ENCODE measurements at regions not wholly inside any gene's neighbourhood (a gene's known extent, or its start where the extent isn't known, plus 50 kb on each side); places are given as distances from the start of the nearest gene placed in this dataset.

- TF ChIP-seq, protein P1, sequence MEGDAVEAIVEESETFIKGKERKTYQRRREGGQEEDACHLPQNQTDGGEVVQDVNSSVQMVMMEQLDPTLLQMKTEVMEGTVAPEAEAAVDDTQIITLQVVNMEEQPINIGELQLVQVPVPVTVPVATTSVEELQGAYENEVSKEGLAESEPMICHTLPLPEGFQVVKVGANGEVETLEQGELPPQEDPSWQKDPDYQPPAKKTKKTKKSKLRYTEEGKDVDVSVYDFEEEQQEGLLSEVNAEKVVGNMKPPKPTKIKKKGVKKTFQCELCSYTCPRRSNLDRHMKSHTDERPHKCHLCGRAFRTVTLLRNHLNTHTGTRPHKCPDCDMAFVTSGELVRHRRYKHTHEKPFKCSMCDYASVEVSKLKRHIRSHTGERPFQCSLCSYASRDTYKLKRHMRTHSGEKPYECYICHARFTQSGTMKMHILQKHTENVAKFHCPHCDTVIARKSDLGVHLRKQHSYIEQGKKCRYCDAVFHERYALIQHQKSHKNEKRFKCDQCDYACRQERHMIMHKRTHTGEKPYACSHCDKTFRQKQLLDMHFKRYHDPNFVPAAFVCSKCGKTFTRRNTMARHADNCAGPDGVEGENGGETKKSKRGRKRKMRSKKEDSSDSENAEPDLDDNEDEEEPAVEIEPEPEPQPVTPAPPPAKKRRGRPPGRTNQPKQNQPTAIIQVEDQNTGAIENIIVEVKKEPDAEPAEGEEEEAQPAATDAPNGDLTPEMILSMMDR (IDR thresholded peaks at IDR 0.05) = no peak
- no peaks in the 10 kb centered on the region for H3K27me3 Mint-ChIP-seq (ENCODE audit: insufficient read depth)
- no peak overlapping the region for H3K27ac Mint-ChIP-seq
- DNase-seq = no peak
- peaks cover 15% of the 10 kb centered on the region for H3K9me3 Mint-ChIP-seq
- H3K4me1 Mint-ChIP-seq (ENCODE audit: low read depth) = peaks cover 79% of the 10 kb centered on the region
- no peak overlapping the region for H3K4me3 Mint-ChIP-seq
- peaks cover 30% of the 10 kb centered on the region for H3K36me3 Mint-ChIP-seq (ENCODE audit: low read depth)
Measured at GRCh38 chr6:140176306-140176705, 801.9 kb upstream of the CITED2 start.

- Mint-ChIP-seq H3K27ac (peak overlapping the region; percentile 38; the same call in 1 of the 2 replicates), H3K4me1 (ENCODE audit: low read depth) (peaks cover 75% of the 10 kb centered on the region)
- DNase-seq = no peak
Measured at GRCh38 chr6:140175486-140175885, 801.0 kb upstream of the CITED2 start.

DNA sequence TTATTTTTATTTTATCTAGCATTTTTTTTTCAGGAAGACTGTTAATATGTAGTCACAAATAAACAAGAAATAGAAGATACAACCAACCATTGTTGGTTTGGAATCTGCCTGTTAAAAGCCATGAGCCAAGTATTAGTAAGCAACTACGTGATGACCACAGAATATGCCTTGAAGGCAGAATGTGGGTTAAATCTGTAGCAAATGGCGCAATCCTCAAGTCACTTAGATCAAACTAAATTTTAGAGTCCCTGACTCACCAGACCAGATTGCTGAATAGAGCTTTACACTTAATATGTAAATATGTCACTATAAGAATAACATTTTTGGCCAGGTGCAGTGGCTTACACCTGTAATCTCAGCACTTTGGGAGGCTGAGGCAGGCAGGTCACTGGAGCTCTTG, 800.1 kb upstream of the CITED2 start:
- no peaks in the 10 kb centered on the region for H3K27me3 Mint-ChIP-seq (ENCODE audit: insufficient read depth)
- peak overlapping the region; percentile 70 for H3K27ac Mint-ChIP-seq
- peaks cover 25% of the 10 kb centered on the region for H3K36me3 Mint-ChIP-seq (ENCODE audit: low read depth)
- H3K9me3 Mint-ChIP-seq = peaks cover 23% of the 10 kb centered on the region
- H3K4me1 Mint-ChIP-seq (ENCODE audit: low read depth) = peaks cover 73% of the 10 kb centered on the region
- TF ChIP-seq, protein P1 (IDR thresholded peaks at IDR 0.05) = no peak
- peak overlapping the region; percentile 64 for H3K4me3 Mint-ChIP-seq
- DNase-seq = peak; percentile 98

More at GRCh38 chr6:140175486-140175885, 801.0 kb upstream of the CITED2 start:
- Mint-ChIP-seq H3K27me3 (ENCODE audit: insufficient read depth) (no peaks in the 10 kb centered on the region), H3K36me3 (ENCODE audit: low read depth) (peaks cover 26% of the 10 kb centered on the region), H3K4me3 (no peak overlapping the region), H3K9me3 (peaks cover 17% of the 10 kb centered on the region)
- TF ChIP-seq, protein P1 (IDR thresholded peaks at IDR 0.05) = no peak

GRCh38 chr6:140168365-140168764, 793.9 kb upstream of the CITED2 start:
- TF ChIP-seq, protein P1 (IDR thresholded peaks at IDR 0.05) = no peak
- DNase-seq = no peak
- Mint-ChIP-seq H3K27me3 (ENCODE audit: insufficient read depth) (no peaks in the 10 kb centered on the region), H3K4me1 (ENCODE audit: low read depth) (peaks cover 19% of the 10 kb centered on the region), H3K27ac (no peak overlapping the region), H3K9me3 (peaks cover 23% of the 10 kb centered on the region), H3K36me3 (ENCODE audit: low read depth) (peaks cover 25% of the 10 kb centered on the region), H3K4me3 (no peak overlapping the region)

GRCh38 chr6:140160909-140161308, 786.5 kb upstream of the CITED2 start:
- Mint-ChIP-seq H3K36me3 (ENCODE audit: low read depth) (peaks cover 12% of the 10 kb centered on the region), H3K27me3 (ENCODE audit: insufficient read depth) (no peaks in the 10 kb centered on the region), H3K9me3 (0 out of 2 replicates have a peak, but pooled peaks cover 4% of the 10 kb centered on the region), H3K4me3 (no peak overlapping the region), H3K4me1 (ENCODE audit: low read depth) (no peaks in the 10 kb centered on the region), H3K27ac (no peak overlapping the region)
- DNase-seq = no peak
- TF ChIP-seq, protein P1 (IDR thresholded peaks at IDR 0.05) = no peak

DNA sequence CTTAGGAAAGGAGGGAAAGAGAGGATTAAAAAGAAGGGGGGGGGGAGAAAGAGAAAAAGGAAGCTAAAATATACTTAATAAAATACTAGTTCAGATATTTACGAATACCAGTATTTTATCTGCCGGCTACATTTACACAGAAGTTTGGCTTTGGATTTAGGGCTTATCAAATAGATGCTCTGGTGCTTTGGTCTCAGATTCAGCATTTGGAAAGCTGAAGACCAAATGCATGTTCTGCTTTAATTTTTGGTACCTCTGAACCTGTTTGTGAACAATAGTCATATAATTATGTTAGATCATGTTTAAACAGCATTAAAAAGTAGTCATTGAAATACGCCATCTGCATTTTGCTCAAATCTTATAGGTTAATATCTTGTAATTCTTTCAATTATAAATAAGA, 786.0 kb upstream of the CITED2 start:
- Mint-ChIP-seq H3K27ac (no peak overlapping the region), H3K27me3 (ENCODE audit: insufficient read depth) (no peaks in the 10 kb centered on the region), H3K9me3 (0 out of 2 replicates have a peak, but pooled peaks cover 4% of the 10 kb centered on the region), H3K4me1 (ENCODE audit: low read depth) (no peaks in the 10 kb centered on the region), H3K36me3 (ENCODE audit: low read depth) (peaks cover 12% of the 10 kb centered on the region), H3K4me3 (no peak overlapping the region)
- TF ChIP-seq, protein P1 (IDR thresholded peaks at IDR 0.05) = no peak
- no peak for DNase-seq

All from HFFc6 (cell line).